Testis (tissue), 2 donors: ENCODE measurements at regions not wholly inside any gene's neighbourhood (a gene's known extent, or its start where the extent isn't known, plus 50 kb on each side); places are given as distances from the start of the nearest gene placed in this dataset.

Experiments
- CTCF ChIP-seq, 3 experiments: fragments of 450-650 bp in 2 of 3; fragments of 200-600 bp in 1 of 3; sonication (generic) in 1 of 3; IDR thresholded peaks; one replicate each; pipeline ENCODE4 v1.5.1; 2016 to 2019; ENCODE audit warnings: antibody characterized with exemption in 3 of 3, mild to moderate bottlenecking in 2 of 3, moderate library complexity in 1 of 3
- POLR2A ChIP-seq: fragments of 450-650 bp; IDR thresholded peaks from one replicate; pipeline ENCODE4 v1.6.1; 2017; ENCODE audit warnings: antibody characterized with exemption, mild to moderate bottlenecking, moderate library complexity

GRCh38 chr5:102596951-102597350, 98.2 kb upstream of the SLCO6A1 start:
- no peak for TF ChIP-seq POLR2A
- no peak for TF ChIP-seq CTCF (IDR thresholded peaks at IDR 0.05)
